H9 (cell line): ENCODE measurements at regions not wholly inside any gene's neighbourhood (a gene's known extent, or its start where the extent isn't known, plus 50 kb on each side); places are given as distances from the start of the nearest gene placed in this dataset.

Experiments
- DNase-seq: peaks from one replicate; pipeline ENCODE4 v3.0.0-alpha.2; 2017
- H2AFZ ChIP-seq: one replicate; pipeline ENCODE4 v1.6.1; 2013; ENCODE audit warnings: mild to moderate bottlenecking, low read length, control low read depth, moderate library complexity
- H2AK5ac ChIP-seq: 2 replicates; pipeline ENCODE4 v1.6.1; 2013; ENCODE audit warnings: low read length, control low read depth, mixed read lengths; ENCODE audit not compliant: insufficient read length
- H2BK120ac ChIP-seq: one replicate; pipeline ENCODE4 v1.6.1; 2013; ENCODE audit warnings: low read depth, mild to moderate bottlenecking, low read length, control low read depth, inconsistent platforms; ENCODE audit not compliant: poor library complexity, severe bottlenecking
- H2BK12ac ChIP-seq: 2 replicates; pipeline ENCODE4 v1.6.1; 2013; ENCODE audit warnings: low read length, control low read depth, mixed read lengths, low read depth; ENCODE audit not compliant: insufficient read length
- H2BK15ac ChIP-seq: 2 replicates; pipeline ENCODE4 v1.6.1; 2013; ENCODE audit warnings: low read depth, low read length, control low read depth
- H2BK20ac ChIP-seq: one replicate; pipeline ENCODE4 v1.6.1; 2013; ENCODE audit warnings: low read depth, mild to moderate bottlenecking, low read length, control low read depth, inconsistent platforms; ENCODE audit not compliant: poor library complexity, severe bottlenecking
- H2BK5ac ChIP-seq: 2 replicates; pipeline ENCODE4 v1.6.1; 2013; ENCODE audit warnings: low read length, control low read depth, mixed read lengths; ENCODE audit not compliant: insufficient read length
- H3K14ac ChIP-seq: 2 replicates; pipeline ENCODE4 v1.6.1; 2013; ENCODE audit warnings: low read length, control low read depth; ENCODE audit not compliant: insufficient read depth
- H3K18ac ChIP-seq: 2 replicates; pipeline ENCODE4 v1.6.1; 2013; ENCODE audit warnings: low read depth, mild to moderate bottlenecking, mixed read lengths, low read length, control low read depth; ENCODE audit not compliant: insufficient read length
- H3K23ac ChIP-seq: 2 replicates; pipeline ENCODE4 v1.6.1; 2013; ENCODE audit warnings: low read length, control low read depth, mixed read lengths, low read depth; ENCODE audit not compliant: insufficient read length
- H3K23me2 ChIP-seq: 2 replicates; pipeline ENCODE4 v1.6.1; 2013; ENCODE audit warnings: low read depth, mild to moderate bottlenecking, mixed read lengths, low read length, control low read depth; ENCODE audit not compliant: insufficient read length, poor library complexity, severe bottlenecking
- H3K27ac ChIP-seq: 2 replicates; pipeline ENCODE4 v1.5.1; 2013; ENCODE audit warnings: low read length, control low read depth, mixed read lengths, low read depth; ENCODE audit not compliant: insufficient read length
- H3K27me3 ChIP-seq: 2 replicates; pipeline ENCODE4 v1.6.1; 2013; ENCODE audit warnings: low read length, control low read depth, inconsistent platforms; ENCODE audit not compliant: insufficient read depth
- H3K4ac ChIP-seq: 2 replicates; pipeline ENCODE4 v1.6.1; 2013; ENCODE audit warnings: low read depth, mild to moderate bottlenecking, control low read depth, inconsistent platforms, low read length, moderate library complexity
- H3K4me1 ChIP-seq: 2 replicates; pipeline ENCODE4 v1.6.1; 2013; ENCODE audit warnings: low read length, control low read depth, inconsistent platforms; ENCODE audit not compliant: insufficient read depth
- H3K4me2 ChIP-seq: 2 replicates; pipeline ENCODE4 v1.6.1; 2013; ENCODE audit warnings: low read length, control low read depth, mixed read lengths; ENCODE audit not compliant: insufficient read length, insufficient read depth
- H3K56ac ChIP-seq: 2 replicates; pipeline ENCODE4 v1.6.1; 2013; ENCODE audit warnings: low read depth, mild to moderate bottlenecking, mixed read lengths, low read length, control low read depth; ENCODE audit not compliant: insufficient read length
- H3K79me1 ChIP-seq: 2 replicates; pipeline ENCODE4 v1.6.1; 2013; ENCODE audit warnings: low read depth, mild to moderate bottlenecking, moderate library complexity, low read length, control low read depth, inconsistent platforms; ENCODE audit not compliant: insufficient read depth, poor library complexity, severe bottlenecking
- H3K79me2 ChIP-seq: 2 replicates; pipeline ENCODE4 v1.6.1; 2013; ENCODE audit warnings: low read length, control low read depth, inconsistent platforms; ENCODE audit not compliant: insufficient read depth
- H3K9ac ChIP-seq: 2 replicates; pipeline ENCODE4 v1.6.1; 2013; ENCODE audit warnings: low read length, control low read depth, mixed read lengths; ENCODE audit not compliant: insufficient read length; ENCODE audit errors: extremely low read depth
- H3K9me3 ChIP-seq: one replicate; pipeline ENCODE4 v1.6.1; 2013; ENCODE audit warnings: low read depth, low read length, inconsistent platforms; ENCODE audit not compliant: control insufficient read depth
- H3T11ph ChIP-seq: one replicate; pipeline ENCODE4 v1.6.1; 2013; ENCODE audit warnings: mild to moderate bottlenecking, low read length, control low read depth, inconsistent platforms
- H4K20me1 ChIP-seq: one replicate; pipeline ENCODE4 v1.6.1; 2013; ENCODE audit not compliant: control insufficient read depth, insufficient read length, insufficient read depth
- H4K5ac ChIP-seq: 2 replicates; pipeline ENCODE4 v1.6.1; 2013; ENCODE audit warnings: low read depth, mild to moderate bottlenecking, mixed read lengths, low read length, control low read depth; ENCODE audit not compliant: insufficient read length
- H4K8ac ChIP-seq: replicated peaks from 2 replicates; pipeline ENCODE4 v1.6.1; 2013; ENCODE audit warnings: low read length, control low read depth, mixed read lengths, low read depth; ENCODE audit not compliant: insufficient read length
- H4K91ac ChIP-seq: 2 replicates; pipeline ENCODE4 v1.6.1; 2013; ENCODE audit warnings: low read depth, mild to moderate bottlenecking, moderate library complexity, mixed read lengths, low read length, control low read depth; ENCODE audit not compliant: insufficient read length
- H3K27ac Mint-ChIP-seq, 3 experiments: 2 replicates in 2 of 3; 3 replicates in 1 of 3; pipeline ENCODE4 v1.8.0; 2020 to 2021; ENCODE audit warnings: mixed read lengths in 3 of 3, mild to moderate bottlenecking in 1 of 3, moderate library complexity in 1 of 3
- H3K27me3 Mint-ChIP-seq: 2 replicates; pipeline ENCODE4 v1.8.0; 2021; ENCODE audit warnings: low read depth, mild to moderate bottlenecking, moderate library complexity, mixed read lengths
- H3K36me3 Mint-ChIP-seq, 3 experiments: 2 replicates in 2 of 3; 3 replicates in 1 of 3; pipeline ENCODE4 v1.8.0; 2020 to 2021; ENCODE audit warnings: low read depth in 3 of 3, mixed read lengths in 3 of 3; ENCODE audit not compliant: insufficient read depth in 1 of 3
- H3K4me1 Mint-ChIP-seq, 2 experiments: 2 replicates each; pipeline ENCODE4 v1.8.0; 2020; ENCODE audit warnings: mixed read lengths in 2 of 2
- H3K4me3 Mint-ChIP-seq, 2 experiments: 2 replicates in 1 of 2; 3 replicates in 1 of 2; pipeline ENCODE4 v1.8.0; 2020 to 2021; ENCODE audit warnings: mild to moderate bottlenecking in 2 of 2, mixed read lengths in 2 of 2, moderate library complexity in 1 of 2
- H3K9me3 Mint-ChIP-seq, 2 experiments: 2 replicates in 1 of 2; 3 replicates in 1 of 2; pipeline ENCODE4 v1.8.0; 2020; ENCODE audit warnings: mild to moderate bottlenecking in 2 of 2, mixed read lengths in 2 of 2, moderate library complexity in 1 of 2
- WGBS: extraction: QIAGEN DNeasy Blood & Tissue Kit; methylation state at CpG from one replicate; pipeline ENCODE4 v1.1.7; 2013; ENCODE audit warnings: missing lambda C conversion rate, low lambda C conversion rate, mixed read lengths; ENCODE audit not compliant: insufficient read length; ENCODE audit errors: extremely low coverage; 5-methylcytosine and 5-hydroxymethylcytosine counted together
- TF ChIP-seq, protein P1 (sequence below): fragments of 200-600 bp; sonication (generic); conservative IDR thresholded peaks from 3 replicates; pipeline ENCODE4 v1.8.0; 2021; ENCODE audit warnings: antibody characterized with exemption, mild to moderate bottlenecking

DNA sequence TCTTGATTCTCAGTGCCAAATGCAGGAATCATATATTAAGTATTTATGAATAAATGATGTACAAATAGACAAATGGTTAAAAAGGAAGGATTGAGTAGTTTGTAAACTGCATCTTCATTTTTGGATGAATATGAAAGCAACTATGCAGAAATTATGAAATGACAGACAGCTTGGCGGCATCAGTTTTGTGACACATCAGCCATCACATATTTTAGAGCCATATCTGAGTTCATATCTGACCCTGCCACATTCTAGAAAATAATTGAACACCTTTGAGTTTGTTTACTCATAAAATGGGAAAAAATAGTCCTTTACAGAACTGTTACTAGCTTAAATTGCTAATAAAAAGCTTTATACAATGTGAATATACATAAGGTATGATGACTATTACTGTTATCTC is 448.2 kb downstream of the KIF20B start:
- Histone ChIP-seq H2AFZ (no peak overlapping the region), H2BK12ac (no peak overlapping the region), H4K20me1 (no peaks in the 10 kb centered on the region), H4K91ac (no peak overlapping the region), H3K9me3 (no peaks in the 10 kb centered on the region), H3K4me1 (no peaks in the 10 kb centered on the region), H3K14ac (no peak overlapping the region), H3K4ac (no peak overlapping the region), H2BK120ac (no peak overlapping the region), H2AK5ac (no peak overlapping the region), H3K9ac (no peak overlapping the region), H3K56ac (no peak overlapping the region), H3T11ph (no peak overlapping the region), H3K79me1 (no peaks in the 10 kb centered on the region), H4K8ac (no peak overlapping the region), H3K79me2 (no peaks in the 10 kb centered on the region), H2BK15ac (no peak overlapping the region), H2BK5ac (no peak overlapping the region), H3K27me3 (no peaks in the 10 kb centered on the region), H3K23ac (no peak overlapping the region), H4K5ac (no peak overlapping the region), H3K18ac (no peak overlapping the region), H3K27ac (no peak overlapping the region), H3K23me2 (no peaks in the 10 kb centered on the region), H2BK20ac (no peak overlapping the region), H3K4me2 (no peak overlapping the region)
- Mint-ChIP-seq H3K4me1 (peaks cover 4 to 10% of the 10 kb centered on the region in 2 experiments; a peak in 3 of 4 replicates), H3K9me3 (peaks cover 0 to 2% of the 10 kb centered on the region in 2 experiments; a peak in 2 of 5 replicates), H3K4me3 (no peak overlapping the region), H3K27ac (no peak overlapping the region), H3K36me3 (no peaks in the 10 kb centered on the region; a peak in 2 of 7 replicates), H3K27me3 (no peaks in the 10 kb centered on the region)
- TF ChIP-seq, protein P1, sequence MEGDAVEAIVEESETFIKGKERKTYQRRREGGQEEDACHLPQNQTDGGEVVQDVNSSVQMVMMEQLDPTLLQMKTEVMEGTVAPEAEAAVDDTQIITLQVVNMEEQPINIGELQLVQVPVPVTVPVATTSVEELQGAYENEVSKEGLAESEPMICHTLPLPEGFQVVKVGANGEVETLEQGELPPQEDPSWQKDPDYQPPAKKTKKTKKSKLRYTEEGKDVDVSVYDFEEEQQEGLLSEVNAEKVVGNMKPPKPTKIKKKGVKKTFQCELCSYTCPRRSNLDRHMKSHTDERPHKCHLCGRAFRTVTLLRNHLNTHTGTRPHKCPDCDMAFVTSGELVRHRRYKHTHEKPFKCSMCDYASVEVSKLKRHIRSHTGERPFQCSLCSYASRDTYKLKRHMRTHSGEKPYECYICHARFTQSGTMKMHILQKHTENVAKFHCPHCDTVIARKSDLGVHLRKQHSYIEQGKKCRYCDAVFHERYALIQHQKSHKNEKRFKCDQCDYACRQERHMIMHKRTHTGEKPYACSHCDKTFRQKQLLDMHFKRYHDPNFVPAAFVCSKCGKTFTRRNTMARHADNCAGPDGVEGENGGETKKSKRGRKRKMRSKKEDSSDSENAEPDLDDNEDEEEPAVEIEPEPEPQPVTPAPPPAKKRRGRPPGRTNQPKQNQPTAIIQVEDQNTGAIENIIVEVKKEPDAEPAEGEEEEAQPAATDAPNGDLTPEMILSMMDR: no peak
- WGBS: no CpG with 5 or more reads among the region's 1 CpG
- no peak for DNase-seq
